HL-60 (cell line): ENCODE measurements at regions not wholly inside any gene's neighbourhood (a gene's known extent, or its start where the extent isn't known, plus 50 kb on each side); places are given as distances from the start of the nearest gene placed in this dataset.

ENCODE experiments used
- DNase-seq, 2 experiments: peaks; one replicate each; pipeline ENCODE4 v3.0.0-alpha.2; 2010 to 2020; ENCODE audit warnings: low read depth in 1 of 2, low spot score in 1 of 2
- H3K27ac ChIP-seq: fragments of 250-450 bp; sonication (Bioruptor Pico); replicated peaks from 2 replicates; pipeline ENCODE4 v1.5.1; 2020; ENCODE audit warnings: mild to moderate bottlenecking, moderate library complexity
- H3K27me3 ChIP-seq: fragments of 250-450 bp; sonication (Bioruptor Pico); 2 replicates; pipeline ENCODE4 v1.5.1; 2021; ENCODE audit warnings: mild to moderate bottlenecking, moderate library complexity; ENCODE audit not compliant: insufficient read depth, poor library complexity, severe bottlenecking
- H3K4me3 ChIP-seq: replicated peaks from 2 replicates; pipeline ENCODE4 v1.5.1; 2011; ENCODE audit warnings: mild to moderate bottlenecking, control low read depth, low read length; ENCODE audit not compliant: insufficient read depth
- CTCF ChIP-seq: IDR thresholded peaks from one replicate; pipeline ENCODE4 v1.5.1; 2011; ENCODE audit warnings: low read length, control low read depth, inconsistent platforms; ENCODE audit not compliant: insufficient read depth
- GABPA ChIP-seq: IDR thresholded peaks from 2 replicates; pipeline ENCODE4 v1.6.1; 2012; ENCODE audit warnings: low read depth
- POLR2AphosphoS5 ChIP-seq: IDR thresholded peaks from 2 replicates; pipeline ENCODE4 v1.6.1; 2012; ENCODE audit warnings: low read depth
- SPI1 ChIP-seq: IDR thresholded peaks from 2 replicates; pipeline ENCODE4 v1.6.1; 2012; ENCODE audit warnings: low read depth, mild to moderate bottlenecking, borderline replicate concordance
- TF ChIP-seq, protein P1 (sequence below): IDR thresholded peaks from 2 replicates; pipeline ENCODE4 v1.6.1; 2012; ENCODE audit warnings: low read depth; ENCODE audit not compliant: insufficient replicate concordance

DNA sequence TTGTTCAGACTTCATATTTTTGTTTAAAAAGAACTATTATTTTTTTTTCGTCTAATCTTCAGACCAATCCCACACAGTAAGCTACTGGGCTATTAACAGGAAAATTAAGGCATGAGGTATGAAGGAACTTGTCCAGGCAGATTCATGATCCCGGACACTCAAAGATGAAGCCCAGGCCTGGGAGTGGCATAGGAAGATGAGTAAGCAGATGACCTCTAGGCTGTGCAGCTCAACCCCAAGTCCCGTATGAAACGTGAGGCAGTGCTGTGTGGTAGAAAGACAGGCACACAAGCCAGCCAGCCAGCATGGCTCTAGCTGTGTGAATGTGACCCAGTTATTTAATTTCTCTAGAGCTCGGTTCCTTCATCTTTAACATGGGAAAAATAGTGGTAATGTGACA lies 231.9 kb downstream of the CLIC5 start:
- DNase-seq, result no peak
- H3K27me3 ChIP-seq, result no peaks in the 10 kb centered on the region
- no peak overlapping the region for H3K4me3 ChIP-seq
- no peak overlapping the region for H3K27ac ChIP-seq
- TF ChIP-seq, protein P1, sequence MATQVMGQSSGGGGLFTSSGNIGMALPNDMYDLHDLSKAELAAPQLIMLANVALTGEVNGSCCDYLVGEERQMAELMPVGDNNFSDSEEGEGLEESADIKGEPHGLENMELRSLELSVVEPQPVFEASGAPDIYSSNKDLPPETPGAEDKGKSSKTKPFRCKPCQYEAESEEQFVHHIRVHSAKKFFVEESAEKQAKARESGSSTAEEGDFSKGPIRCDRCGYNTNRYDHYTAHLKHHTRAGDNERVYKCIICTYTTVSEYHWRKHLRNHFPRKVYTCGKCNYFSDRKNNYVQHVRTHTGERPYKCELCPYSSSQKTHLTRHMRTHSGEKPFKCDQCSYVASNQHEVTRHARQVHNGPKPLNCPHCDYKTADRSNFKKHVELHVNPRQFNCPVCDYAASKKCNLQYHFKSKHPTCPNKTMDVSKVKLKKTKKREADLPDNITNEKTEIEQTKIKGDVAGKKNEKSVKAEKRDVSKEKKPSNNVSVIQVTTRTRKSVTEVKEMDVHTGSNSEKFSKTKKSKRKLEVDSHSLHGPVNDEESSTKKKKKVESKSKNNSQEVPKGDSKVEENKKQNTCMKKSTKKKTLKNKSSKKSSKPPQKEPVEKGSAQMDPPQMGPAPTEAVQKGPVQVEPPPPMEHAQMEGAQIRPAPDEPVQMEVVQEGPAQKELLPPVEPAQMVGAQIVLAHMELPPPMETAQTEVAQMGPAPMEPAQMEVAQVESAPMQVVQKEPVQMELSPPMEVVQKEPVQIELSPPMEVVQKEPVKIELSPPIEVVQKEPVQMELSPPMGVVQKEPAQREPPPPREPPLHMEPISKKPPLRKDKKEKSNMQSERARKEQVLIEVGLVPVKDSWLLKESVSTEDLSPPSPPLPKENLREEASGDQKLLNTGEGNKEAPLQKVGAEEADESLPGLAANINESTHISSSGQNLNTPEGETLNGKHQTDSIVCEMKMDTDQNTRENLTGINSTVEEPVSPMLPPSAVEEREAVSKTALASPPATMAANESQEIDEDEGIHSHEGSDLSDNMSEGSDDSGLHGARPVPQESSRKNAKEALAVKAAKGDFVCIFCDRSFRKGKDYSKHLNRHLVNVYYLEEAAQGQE, result no peak
- TF ChIP-seq SPI1 (no peak), GABPA (no peak), CTCF (no peak), POLR2AphosphoS5 (no peak)

- Histone ChIP-seq H3K4me3 (no peak overlapping the region), H3K27me3 (no peaks in the 10 kb centered on the region), H3K27ac (no peak overlapping the region)
- DNase-seq, result no peak
- TF ChIP-seq SPI1 (peak; percentile 5; the same call in 1 of the 2 replicates), CTCF (no peak)
Measured at GRCh38 chr6:45781890-45782289, 233.8 kb downstream of the CLIC5 start.

DNA sequence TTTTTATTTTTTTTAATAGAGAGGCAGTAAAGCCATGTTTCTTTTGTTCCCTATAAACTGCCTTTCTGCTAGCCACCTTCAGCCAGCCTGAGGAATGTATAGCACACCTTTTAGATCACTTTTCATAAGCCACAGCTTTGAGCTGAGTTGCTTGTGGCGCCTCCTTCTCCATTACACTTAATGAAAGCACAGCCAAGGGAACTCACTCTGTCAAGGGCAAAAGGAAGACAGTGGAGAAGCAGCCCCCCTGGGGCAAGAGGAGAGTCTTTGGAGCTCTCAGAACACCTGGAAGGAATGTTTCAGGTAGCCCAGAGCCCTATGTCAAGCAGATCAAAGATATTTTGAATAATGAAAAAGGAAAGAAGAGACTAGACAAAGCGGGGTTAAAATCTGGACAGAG lies 235.1 kb downstream of the CLIC5 start:
- no peak for TF ChIP-seq CTCF
- no peak for TF ChIP-seq GABPA
- TF ChIP-seq POLR2AphosphoS5, result no peak
- TF ChIP-seq SPI1, result no peak
- TF ChIP-seq, protein P1, result no peak
- no peak for DNase-seq

GRCh38 chr6:45775026-45775697 lies 240.5 kb downstream of the CLIC5 start:
- H3K4me3 ChIP-seq, result no peak overlapping the region
- TF ChIP-seq CTCF (no peak), POLR2AphosphoS5 (no peak), SPI1 (no peak), GABPA (no peak)
- TF ChIP-seq, protein P1, result no peak
- H3K27ac ChIP-seq, result no peak overlapping the region
- H3K27me3 ChIP-seq, result no peaks in the 10 kb centered on the region
- no peak for DNase-seq

More for the DNA sequence above, 235.1 kb downstream of the CLIC5 start:
- H3K27ac ChIP-seq, result no peak overlapping the region
- H3K4me3 ChIP-seq, result no peak overlapping the region
- no peaks in the 10 kb centered on the region for H3K27me3 ChIP-seq
